ENCODE measurements at regions not wholly inside any gene's neighbourhood (a gene's known extent, or its start where the extent isn't known, plus 50 kb on each side); places are given as distances from the start of the nearest gene placed in this dataset.

DNA sequence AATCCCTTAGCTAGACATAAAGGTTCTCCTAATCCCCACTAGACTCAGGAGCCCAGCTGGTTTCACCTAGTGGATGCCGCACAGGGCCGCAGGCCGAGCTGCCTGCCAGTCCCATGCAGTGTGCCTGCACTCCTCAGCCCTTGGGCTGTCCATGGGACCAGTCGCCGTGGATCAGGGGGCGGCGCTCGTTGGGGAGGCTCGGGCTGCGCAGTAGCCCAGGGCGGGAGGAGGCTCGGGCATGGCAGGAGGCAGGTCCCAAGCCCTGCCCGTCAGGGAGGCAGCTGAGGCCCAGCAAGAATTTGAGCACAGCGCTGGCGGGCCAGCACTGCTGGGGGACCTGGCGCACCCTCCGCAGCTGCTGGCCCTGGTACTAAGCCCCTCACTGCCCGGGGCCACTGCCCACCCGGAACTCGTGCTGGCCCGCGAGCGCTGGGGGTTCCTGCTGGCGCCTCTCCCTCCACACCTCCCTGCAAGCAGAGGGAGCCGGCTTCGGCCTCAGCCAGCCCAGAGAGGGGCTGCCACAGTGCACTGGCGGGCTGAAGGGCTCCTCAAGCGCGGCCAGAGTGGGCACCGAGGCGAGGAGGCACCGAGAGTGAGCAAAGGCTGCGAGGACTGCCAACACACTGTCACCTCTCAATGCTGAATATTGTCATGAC is 307.8 kb downstream of the C6orf118 start:
- WGBS, 2 donors (ENCODE audit: low coverage in 1 of 2): 83 to 90% methylated on average over 1 to 2 of the region's 33 CpGs
- Histone ChIP-seq H3K27ac (no peak overlapping the region), H3K4me3 (no peak overlapping the region), H3K9me3 (no peaks in the 10 kb centered on the region), H3K36me3 (no peaks in the 10 kb centered on the region), H3K4me1 (no peaks in the 10 kb centered on the region), H3K27me3 (no peaks in the 10 kb centered on the region)
- no peak for TF ChIP-seq EP300 (IDR thresholded peaks at IDR 0.05)
- TF ChIP-seq POLR2A (IDR thresholded peaks at IDR 0.05): no peak
- TF ChIP-seq CTCF (IDR thresholded peaks at IDR 0.05): no peak
- TF ChIP-seq POLR2AphosphoS5 (IDR thresholded peaks at IDR 0.05): no peak
- ATAC-seq: no peak

DNA sequence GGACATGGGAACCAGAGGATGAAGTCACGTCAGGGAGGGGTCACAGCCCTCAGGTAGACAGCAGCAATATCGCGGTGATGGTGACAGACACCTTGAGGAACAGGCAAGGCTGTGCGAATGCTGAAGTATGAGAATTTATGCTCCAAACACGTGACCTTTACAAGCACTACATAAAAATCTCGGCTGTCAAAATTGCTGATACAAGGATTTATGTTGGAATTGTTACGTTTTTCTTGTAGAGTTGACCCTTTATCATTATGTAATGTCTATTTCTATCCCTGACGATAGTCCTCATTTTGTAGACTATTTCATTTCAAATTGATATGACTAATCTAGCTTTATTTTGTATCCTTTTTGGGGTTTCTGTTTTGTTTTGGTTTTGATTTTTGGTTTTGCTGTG is 311.1 kb downstream of the C6orf118 start:
- 80 to 86% methylated on average over 7 to 8 of the region's 8 CpGs for WGBS, 2 donors (ENCODE audit: low coverage in 1 of 2)
- Histone ChIP-seq H3K36me3 (no peaks in the 10 kb centered on the region), H3K27ac (no peak overlapping the region), H3K4me1 (no peaks in the 10 kb centered on the region), H3K9me3 (no peaks in the 10 kb centered on the region), H3K27me3 (no peaks in the 10 kb centered on the region), H3K4me3 (no peak overlapping the region)
- no peak for ATAC-seq
- TF ChIP-seq CTCF (IDR thresholded peaks at IDR 0.05): no peak
- no peak for TF ChIP-seq POLR2A (IDR thresholded peaks at IDR 0.05)
- TF ChIP-seq EP300 (IDR thresholded peaks at IDR 0.05): no peak
- no peak for TF ChIP-seq POLR2AphosphoS5 (IDR thresholded peaks at IDR 0.05)

GRCh38 chr6:164996838-164997237 is 312.6 kb downstream of the C6orf118 start:
- Histone ChIP-seq H3K27me3 (no peaks in the 10 kb centered on the region), H3K4me3 (no peak overlapping the region), H3K4me1 (no peaks in the 10 kb centered on the region), H3K27ac (no peak overlapping the region), H3K9me3 (no peaks in the 10 kb centered on the region), H3K36me3 (no peaks in the 10 kb centered on the region)
- TF ChIP-seq CTCF (IDR thresholded peaks at IDR 0.05): no peak
- TF ChIP-seq POLR2A (IDR thresholded peaks at IDR 0.05): no peak
- no peak for TF ChIP-seq EP300 (IDR thresholded peaks at IDR 0.05)
- no peak for TF ChIP-seq POLR2AphosphoS5 (IDR thresholded peaks at IDR 0.05)
- ATAC-seq: no peak
- 21 to 60% methylated on average over 1 to 4 of the region's 6 CpGs for WGBS, 2 donors (ENCODE audit: low coverage in 1 of 2)

GRCh38 chr6:164991573-164991972 is 317.8 kb downstream of the C6orf118 start:
- no peaks in the 10 kb centered on the region for H3K9me3 ChIP-seq
- no peaks in the 10 kb centered on the region for H3K27me3 ChIP-seq
- no peaks in the 10 kb centered on the region for H3K36me3 ChIP-seq
- no peak overlapping the region for H3K27ac ChIP-seq
- 65 to 69% methylated on average over 2 of the region's 2 CpGs for WGBS, 2 donors (ENCODE audit: low coverage in 1 of 2)
- ATAC-seq: no peak
- TF ChIP-seq CTCF (IDR thresholded peaks at IDR 0.05) (no peak), EP300 (IDR thresholded peaks at IDR 0.05) (no peak), POLR2AphosphoS5 (IDR thresholded peaks at IDR 0.05) (no peak), POLR2A (IDR thresholded peaks at IDR 0.05) (no peak)
- H3K4me1 ChIP-seq: no peaks in the 10 kb centered on the region
- no peak overlapping the region for H3K4me3 ChIP-seq

DNA sequence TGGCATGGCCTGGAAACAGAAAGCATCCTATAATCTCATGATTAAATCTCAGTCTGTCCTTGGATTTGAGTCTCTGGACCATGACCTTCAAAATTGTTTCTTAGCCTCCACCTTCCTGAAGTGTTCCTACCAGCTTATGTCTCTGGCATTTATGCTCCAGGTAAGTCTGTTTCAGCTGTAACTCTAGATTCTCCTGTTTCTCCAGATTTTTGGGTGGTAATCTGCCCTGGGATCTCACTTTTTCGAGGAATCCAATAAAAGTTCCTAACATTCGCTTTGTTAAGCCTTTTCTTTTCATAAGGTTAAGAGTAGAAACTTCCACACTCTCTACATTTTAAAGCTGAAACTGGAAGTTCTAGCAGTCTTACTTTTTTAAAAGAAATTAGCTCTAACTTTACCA is 318.5 kb downstream of the C6orf118 start:
- ATAC-seq: no peak
- Histone ChIP-seq H3K9me3 (no peaks in the 10 kb centered on the region), H3K27me3 (no peaks in the 10 kb centered on the region), H3K4me1 (no peaks in the 10 kb centered on the region), H3K27ac (no peak overlapping the region), H3K36me3 (no peaks in the 10 kb centered on the region), H3K4me3 (no peak overlapping the region)
- WGBS, 2 donors (ENCODE audit: low coverage in 1 of 2): 86 to 89% methylated on average over 2 of the region's 2 CpGs
- TF ChIP-seq CTCF (IDR thresholded peaks at IDR 0.05) (no peak), EP300 (IDR thresholded peaks at IDR 0.05) (no peak), POLR2AphosphoS5 (IDR thresholded peaks at IDR 0.05) (no peak)
